Inflammatory macrophage treated with lipopolysaccharide for 1 hour (primary cell): ENCODE measurements at regions not wholly inside any gene's neighbourhood (a gene's known extent, or its start where the extent isn't known, plus 50 kb on each side); places are given as distances from the start of the nearest gene placed in this dataset.
"Not testable (repeated sequence)": the region's sequence is repeated elsewhere in the genome, so short reads cannot be mapped to it uniquely, and the experiment has no call there.

Experiments used
- DNase-seq, 2 donors: peaks; one replicate each; pipeline ENCODE4 v3.0.0-alpha.2; 2020 to 2022

- no peak for DNase-seq
Observed at GRCh38 chr4:188754372-188755002, 615.2 kb downstream of the TRIML1 start.

- DNase-seq, result no peak
Observed at GRCh38 chr4:188767496-188767895, 628.3 kb downstream of the TRIML1 start.

GRCh38 chr4:188778905-188779304 is 639.7 kb downstream of the TRIML1 start:
- no peak for DNase-seq

- DNase-seq, result no peak
Observed at GRCh38 chr4:188779581-188779980, 640.3 kb downstream of the TRIML1 start.

GRCh38 chr4:188780028-188780427 is 640.8 kb downstream of the TRIML1 start:
- no peak for DNase-seq

- DNase-seq, result no peak
Observed at GRCh38 chr4:188780686-188781085, 641.4 kb downstream of the TRIML1 start.

GRCh38 chr4:188781655-188782054 is 642.4 kb downstream of the TRIML1 start:
- DNase-seq, result no peak

GRCh38 chr4:188783175-188783574 is 643.9 kb downstream of the TRIML1 start:
- DNase-seq, result no peak

- no peak for DNase-seq
Observed at GRCh38 chr4:188783606-188784160, 644.4 kb downstream of the TRIML1 start.

GRCh38 chr4:188796600-188796999 is 657.4 kb downstream of the TRIML1 start:
- DNase-seq, result not testable (repeated sequence)

GRCh38 chr4:188797011-188797410 is 657.8 kb downstream of the TRIML1 start:
- DNase-seq, result not testable (repeated sequence)

GRCh38 chr4:188804861-188805260 is 665.6 kb downstream of the TRIML1 start:
- no peak for DNase-seq

- no peak for DNase-seq
Observed at GRCh38 chr4:188811121-188811520, 671.9 kb downstream of the TRIML1 start.

- DNase-seq, result no peak
Observed at GRCh38 chr4:188812644-188813043, 673.4 kb downstream of the TRIML1 start.

- DNase-seq, result no peak
Observed at GRCh38 chr4:188818300-188818699, 679.1 kb downstream of the TRIML1 start.

GRCh38 chr4:188819233-188819632 is 680.0 kb downstream of the TRIML1 start:
- no peak for DNase-seq

GRCh38 chr4:188821500-188821899 is 682.3 kb downstream of the TRIML1 start:
- no peak for DNase-seq

- no peak for DNase-seq
Observed at GRCh38 chr4:188822698-188823097, 683.5 kb downstream of the TRIML1 start.

- no peak for DNase-seq
Observed at GRCh38 chr4:188824553-188824952, 685.3 kb downstream of the TRIML1 start.

- DNase-seq, result no peak
Observed at GRCh38 chr4:188826393-188826792, 687.2 kb downstream of the TRIML1 start.

- DNase-seq, result no peak
Observed at GRCh38 chr4:188839704-188840103, 700.5 kb downstream of the TRIML1 start.

GRCh38 chr4:188841523-188841922 is 702.3 kb downstream of the TRIML1 start:
- DNase-seq, result no peak

- no peak for DNase-seq
Observed at GRCh38 chr4:188854436-188854835, 715.2 kb downstream of the TRIML1 start.

- no peak for DNase-seq
Observed at GRCh38 chr4:188858696-188859095, 719.5 kb downstream of the TRIML1 start.

GRCh38 chr4:188864741-188865140 is 725.5 kb downstream of the TRIML1 start:
- DNase-seq, result no peak
